ENCODE measurements at regions not wholly inside any gene's neighbourhood (a gene's known extent, or its start where the extent isn't known, plus 50 kb on each side); places are given as distances from the start of the nearest gene placed in this dataset.

DNA sequence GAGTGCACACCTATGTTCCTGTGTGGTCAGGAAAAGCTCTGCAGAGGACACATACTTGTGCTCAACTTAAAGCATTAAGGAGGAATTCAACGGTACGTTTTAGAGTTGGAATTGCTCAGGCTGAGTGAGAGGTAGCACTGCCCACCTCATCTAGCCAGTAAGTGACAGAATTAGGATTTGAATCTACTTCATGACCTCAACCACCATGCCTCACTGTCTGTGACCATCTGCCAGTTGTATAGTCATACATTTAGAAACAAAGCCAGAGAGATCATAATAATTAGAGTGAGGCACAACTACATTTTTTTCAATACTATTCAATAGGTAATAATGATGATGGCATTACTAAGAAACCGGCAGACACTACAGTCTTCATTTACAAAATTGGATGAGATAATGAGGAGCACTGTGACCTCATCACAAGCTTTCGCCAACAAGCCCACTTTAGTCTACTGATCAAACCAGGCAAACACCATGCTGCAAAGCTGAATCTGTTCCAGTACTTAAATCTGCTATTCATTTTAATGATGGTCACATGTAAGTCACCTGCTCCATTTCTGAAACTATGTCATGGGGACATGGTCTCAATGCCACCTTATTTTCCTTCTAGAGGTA is 1018.4 kb downstream of the TMEM182 start (continued):
- TF ChIP-seq ZNF331 (CRISPR knock-in tag; IDR thresholded peaks at IDR 0.05; ENCODE audit: low read depth) (no peak), NANOG (IDR thresholded peaks at IDR 0.05; ENCODE audit: borderline replicate concordance) (no peak), EZH2 (IDR thresholded peaks at IDR 0.05; ENCODE audit: low read depth, unreplicated experiment) (no peak)

GRCh38 chr2:103781313-103781712 is 1019.5 kb downstream of the TMEM182 start:
- ATAC-seq (no peak), DNase-seq (ENCODE audit: low spot score) (no peak)
- Histone ChIP-seq H3F3A (replicated peaks; ENCODE audit: low read depth) (no peaks in the 10 kb centered on the region), H3K4me3 (no peak overlapping the region), H2AFZ (no peak overlapping the region), H3K27me3 (ENCODE audit: insufficient read depth) (no peaks in the 10 kb centered on the region), H3K9me2 (ENCODE audit: insufficient read depth) (no peaks in the 10 kb centered on the region), H3K4me1 (ENCODE audit: insufficient read depth) (peaks cover 12% of the 10 kb centered on the region), H3K36me3 (ENCODE audit: insufficient read depth) (no peaks in the 10 kb centered on the region), H3K79me2 (replicated peaks; ENCODE audit: insufficient read depth) (no peaks in the 10 kb centered on the region), H3K4me2 (no peak overlapping the region), H3K27ac (ENCODE audit: low read depth) (no peak overlapping the region), H4K20me1 (replicated peaks; ENCODE audit: insufficient read depth) (no peaks in the 10 kb centered on the region)
- H3K9me3 Mint-ChIP-seq, result no peaks in the 10 kb centered on the region
- no peak for TF ChIP-seq CTCF (conservative IDR thresholded peaks at IDR 0.05; ENCODE audit: low read depth in 2 of 2)
- no peak for TF ChIP-seq ETS1 (IDR thresholded peaks at IDR 0.05)
- TF ChIP-seq NANOG (IDR thresholded peaks at IDR 0.05; ENCODE audit: borderline replicate concordance), result no peak
- TF ChIP-seq EZH2phosphoT487 (IDR thresholded peaks at IDR 0.05; ENCODE audit: unreplicated experiment), result no peak
- TF ChIP-seq REST (IDR thresholded peaks at IDR 0.05; ENCODE audit: unreplicated experiment), result no peak
- TF ChIP-seq STAT1 (IDR thresholded peaks at IDR 0.05; ENCODE audit: unreplicated experiment), result no peak
- TF ChIP-seq, protein P1, sequence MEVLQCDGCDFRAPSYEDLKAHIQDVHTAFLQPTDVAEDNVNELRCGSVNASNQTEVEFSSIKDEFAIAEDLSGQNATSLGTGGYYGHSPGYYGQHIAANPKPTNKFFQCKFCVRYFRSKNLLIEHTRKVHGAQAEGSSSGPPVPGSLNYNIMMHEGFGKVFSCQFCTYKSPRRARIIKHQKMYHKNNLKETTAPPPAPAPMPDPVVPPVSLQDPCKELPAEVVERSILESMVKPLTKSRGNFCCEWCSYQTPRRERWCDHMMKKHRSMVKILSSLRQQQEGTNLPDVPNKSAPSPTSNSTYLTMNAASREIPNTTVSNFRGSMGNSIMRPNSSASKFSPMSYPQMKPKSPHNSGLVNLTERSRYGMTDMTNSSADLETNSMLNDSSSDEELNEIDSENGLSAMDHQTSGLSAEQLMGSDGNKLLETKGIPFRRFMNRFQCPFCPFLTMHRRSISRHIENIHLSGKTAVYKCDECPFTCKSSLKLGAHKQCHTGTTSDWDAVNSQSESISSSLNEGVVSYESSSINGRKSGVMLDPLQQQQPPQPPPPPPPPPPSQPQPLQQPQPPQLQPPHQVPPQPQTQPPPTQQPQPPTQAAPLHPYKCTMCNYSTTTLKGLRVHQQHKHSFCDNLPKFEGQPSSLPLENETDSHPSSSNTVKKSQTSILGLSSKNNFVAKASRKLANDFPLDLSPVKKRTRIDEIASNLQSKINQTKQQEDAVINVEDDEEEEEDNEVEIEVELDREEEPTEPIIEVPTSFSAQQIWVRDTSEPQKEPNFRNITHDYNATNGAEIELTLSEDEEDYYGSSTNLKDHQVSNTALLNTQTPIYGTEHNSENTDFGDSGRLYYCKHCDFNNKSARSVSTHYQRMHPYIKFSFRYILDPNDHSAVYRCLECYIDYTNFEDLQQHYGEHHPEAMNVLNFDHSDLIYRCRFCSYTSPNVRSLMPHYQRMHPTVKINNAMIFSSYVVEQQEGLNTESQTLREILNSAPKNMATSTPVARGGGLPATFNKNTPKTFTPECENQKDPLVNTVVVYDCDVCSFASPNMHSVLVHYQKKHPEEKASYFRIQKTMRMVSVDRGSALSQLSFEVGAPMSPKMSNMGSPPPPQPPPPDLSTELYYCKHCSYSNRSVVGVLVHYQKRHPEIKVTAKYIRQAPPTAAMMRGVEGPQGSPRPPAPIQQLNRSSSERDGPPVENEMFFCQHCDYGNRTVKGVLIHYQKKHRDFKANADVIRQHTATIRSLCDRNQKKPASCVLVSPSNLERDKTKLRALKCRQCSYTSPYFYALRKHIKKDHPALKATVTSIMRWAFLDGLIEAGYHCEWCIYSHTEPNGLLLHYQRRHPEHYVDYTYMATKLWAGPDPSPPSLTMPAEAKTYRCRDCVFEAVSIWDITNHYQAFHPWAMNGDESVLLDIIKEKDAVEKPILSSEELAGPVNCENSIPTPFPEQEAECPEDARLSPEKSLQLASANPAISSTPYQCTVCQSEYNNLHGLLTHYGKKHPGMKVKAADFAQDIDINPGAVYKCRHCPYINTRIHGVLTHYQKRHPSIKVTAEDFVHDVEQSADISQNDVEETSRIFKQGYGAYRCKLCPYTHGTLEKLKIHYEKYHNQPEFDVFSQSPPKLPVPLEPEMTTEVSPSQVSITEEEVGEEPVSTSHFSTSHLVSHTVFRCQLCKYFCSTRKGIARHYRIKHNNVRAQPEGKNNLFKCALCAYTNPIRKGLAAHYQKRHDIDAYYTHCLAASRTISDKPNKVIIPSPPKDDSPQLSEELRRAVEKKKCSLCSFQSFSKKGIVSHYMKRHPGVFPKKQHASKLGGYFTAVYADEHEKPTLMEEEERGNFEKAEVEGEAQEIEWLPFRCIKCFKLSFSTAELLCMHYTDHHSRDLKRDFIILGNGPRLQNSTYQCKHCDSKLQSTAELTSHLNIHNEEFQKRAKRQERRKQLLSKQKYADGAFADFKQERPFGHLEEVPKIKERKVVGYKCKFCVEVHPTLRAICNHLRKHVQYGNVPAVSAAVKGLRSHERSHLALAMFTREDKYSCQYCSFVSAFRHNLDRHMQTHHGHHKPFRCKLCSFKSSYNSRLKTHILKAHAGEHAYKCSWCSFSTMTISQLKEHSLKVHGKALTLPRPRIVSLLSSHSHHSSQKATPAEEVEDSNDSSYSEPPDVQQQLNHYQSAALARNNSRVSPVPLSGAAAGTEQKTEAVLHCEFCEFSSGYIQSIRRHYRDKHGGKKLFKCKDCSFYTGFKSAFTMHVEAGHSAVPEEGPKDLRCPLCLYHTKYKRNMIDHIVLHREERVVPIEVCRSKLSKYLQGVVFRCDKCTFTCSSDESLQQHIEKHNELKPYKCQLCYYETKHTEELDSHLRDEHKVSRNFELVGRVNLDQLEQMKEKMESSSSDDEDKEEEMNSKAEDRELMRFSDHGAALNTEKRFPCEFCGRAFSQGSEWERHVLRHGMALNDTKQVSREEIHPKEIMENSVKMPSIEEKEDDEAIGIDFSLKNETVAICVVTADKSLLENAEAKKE (CRISPR knock-in tag; IDR thresholded peaks at IDR 0.05), result no peak
- TF ChIP-seq EZH2 (IDR thresholded peaks at IDR 0.05; ENCODE audit: low read depth, unreplicated experiment), result no peak
- TF ChIP-seq ZNF114 (CRISPR knock-in tag; IDR thresholded peaks at IDR 0.05), result no peak
- no peak for TF ChIP-seq CREB1 (CRISPR knock-in tag; IDR thresholded peaks at IDR 0.05; ENCODE audit: low read depth)
- TF ChIP-seq JUNB (IDR thresholded peaks at IDR 0.05; ENCODE audit: unreplicated experiment), result no peak
- no peak for TF ChIP-seq ZNF331 (CRISPR knock-in tag; IDR thresholded peaks at IDR 0.05; ENCODE audit: low read depth)
- TF ChIP-seq POLR2AphosphoS5 (IDR thresholded peaks at IDR 0.05; ENCODE audit: low read depth), result no peak
- H3K36me3 Mint-ChIP-seq (ENCODE audit: low read depth), result no peaks in the 10 kb centered on the region
- no peaks in the 10 kb centered on the region for H3K27me3 Mint-ChIP-seq (ENCODE audit: insufficient read depth, low read depth, poor library complexity)
- H3K4me3 Mint-ChIP-seq, result no peak overlapping the region
- H3K27ac Mint-ChIP-seq, result no peak overlapping the region
- H3K4me1 Mint-ChIP-seq, result peaks cover 26% of the 10 kb centered on the region
